Type B pancreatic cell (in vitro differentiated cells): ENCODE measurements at regions not wholly inside any gene's neighbourhood (a gene's known extent, or its start where the extent isn't known, plus 50 kb on each side); places are given as distances from the start of the nearest gene placed in this dataset.

Source experiments
- DNase-seq: peaks from one replicate; pipeline ENCODE4 v3.0.0; 2021; ENCODE audit warnings: mixed read lengths; ENCODE audit not compliant: unreplicated experiment; ENCODE audit errors: extremely low spot score
- H3K27ac Mint-ChIP-seq: 2 replicates; pipeline ENCODE4 v1.8.0; 2021; ENCODE audit warnings: mild to moderate bottlenecking, mixed read lengths
- H3K27me3 Mint-ChIP-seq: 2 replicates; pipeline ENCODE4 v1.8.0; 2021; ENCODE audit warnings: mixed read lengths
- H3K36me3 Mint-ChIP-seq: 2 replicates; pipeline ENCODE4 v1.8.0; 2021; ENCODE audit warnings: mixed read lengths
- H3K4me1 Mint-ChIP-seq: one replicate; pipeline ENCODE4 v1.8.0; 2021; ENCODE audit warnings: mixed read lengths; ENCODE audit not compliant: unreplicated experiment
- H3K4me3 Mint-ChIP-seq: 2 replicates; pipeline ENCODE4 v1.8.0; 2021; ENCODE audit warnings: mild to moderate bottlenecking, mixed read lengths
- H3K9me3 Mint-ChIP-seq: 2 replicates; pipeline ENCODE4 v1.8.0; 2021; ENCODE audit warnings: mixed read lengths
- TF ChIP-seq, protein P1 (sequence below): fragments of 200-600 bp; sonication (generic); conservative IDR thresholded peaks from 2 replicates; pipeline ENCODE4 v1.5.0; 2021; ENCODE audit warnings: antibody characterized with exemption, mild to moderate bottlenecking

DNA sequence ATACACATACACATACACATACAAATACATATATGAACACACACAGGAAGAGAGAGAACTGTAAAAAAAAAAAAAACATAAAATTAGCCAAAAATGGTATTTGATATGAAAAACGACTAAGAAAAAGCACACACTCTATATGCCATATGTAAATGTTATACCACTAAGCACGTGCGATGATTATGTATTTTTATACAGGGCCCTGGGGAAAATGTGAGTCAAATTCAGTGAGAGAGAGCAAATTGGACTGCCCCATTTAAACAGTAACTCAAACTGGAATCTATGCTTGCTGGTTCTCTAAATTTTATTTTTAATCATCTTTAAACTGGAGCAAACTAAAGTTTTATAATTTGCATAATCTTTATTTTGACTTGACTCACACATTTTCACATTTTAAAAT is 197.8 kb upstream of the MTNR1B start:
- Mint-ChIP-seq H3K9me3 (no peaks in the 10 kb centered on the region), H3K4me1 (peaks cover 34% of the 10 kb centered on the region), H3K27ac (no peak overlapping the region), H3K4me3 (no peak overlapping the region), H3K27me3 (no peaks in the 10 kb centered on the region), H3K36me3 (peaks cover 19% of the 10 kb centered on the region)
- TF ChIP-seq, protein P1, sequence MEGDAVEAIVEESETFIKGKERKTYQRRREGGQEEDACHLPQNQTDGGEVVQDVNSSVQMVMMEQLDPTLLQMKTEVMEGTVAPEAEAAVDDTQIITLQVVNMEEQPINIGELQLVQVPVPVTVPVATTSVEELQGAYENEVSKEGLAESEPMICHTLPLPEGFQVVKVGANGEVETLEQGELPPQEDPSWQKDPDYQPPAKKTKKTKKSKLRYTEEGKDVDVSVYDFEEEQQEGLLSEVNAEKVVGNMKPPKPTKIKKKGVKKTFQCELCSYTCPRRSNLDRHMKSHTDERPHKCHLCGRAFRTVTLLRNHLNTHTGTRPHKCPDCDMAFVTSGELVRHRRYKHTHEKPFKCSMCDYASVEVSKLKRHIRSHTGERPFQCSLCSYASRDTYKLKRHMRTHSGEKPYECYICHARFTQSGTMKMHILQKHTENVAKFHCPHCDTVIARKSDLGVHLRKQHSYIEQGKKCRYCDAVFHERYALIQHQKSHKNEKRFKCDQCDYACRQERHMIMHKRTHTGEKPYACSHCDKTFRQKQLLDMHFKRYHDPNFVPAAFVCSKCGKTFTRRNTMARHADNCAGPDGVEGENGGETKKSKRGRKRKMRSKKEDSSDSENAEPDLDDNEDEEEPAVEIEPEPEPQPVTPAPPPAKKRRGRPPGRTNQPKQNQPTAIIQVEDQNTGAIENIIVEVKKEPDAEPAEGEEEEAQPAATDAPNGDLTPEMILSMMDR, result no peak
- DNase-seq, result no peak

DNA sequence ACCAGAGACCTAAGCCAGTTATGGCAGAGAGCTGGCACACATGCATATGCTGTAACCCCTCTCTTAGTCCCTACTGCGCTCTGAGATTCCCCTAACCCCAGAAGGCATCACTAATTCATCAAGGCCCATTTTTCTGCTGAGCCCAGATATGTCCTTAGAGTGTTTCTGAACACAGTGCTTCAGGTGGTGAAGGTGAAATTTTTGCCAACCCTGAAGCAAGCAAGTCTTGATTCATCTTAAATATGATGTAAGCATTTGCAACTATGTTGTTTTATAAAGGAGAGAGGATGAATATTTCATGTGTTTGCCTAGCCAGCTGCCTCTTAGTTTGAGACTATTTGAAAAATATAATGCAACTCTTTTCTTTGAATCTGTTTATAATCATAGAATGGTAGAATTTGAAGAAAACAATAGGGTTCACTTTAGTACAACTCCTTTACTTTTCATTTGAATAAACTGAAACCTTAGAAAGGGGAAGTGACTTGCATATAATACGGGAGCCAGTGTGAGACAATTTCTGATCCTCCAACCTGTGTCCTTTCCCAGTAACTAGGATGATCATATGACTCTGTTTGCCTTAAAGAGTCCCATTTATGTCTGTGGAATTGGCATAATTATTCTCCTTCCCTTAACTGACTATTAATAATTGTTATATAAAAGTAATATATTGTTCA is 194.3 kb upstream of the MTNR1B start:
- Mint-ChIP-seq H3K4me1 (peaks cover 18% of the 10 kb centered on the region), H3K27ac (no peak overlapping the region), H3K4me3 (no peak overlapping the region), H3K9me3 (no peaks in the 10 kb centered on the region), H3K27me3 (no peaks in the 10 kb centered on the region), H3K36me3 (peaks cover 14% of the 10 kb centered on the region)
- TF ChIP-seq, protein P1, result no peak
- no peak for DNase-seq

- no peak overlapping the region for H3K27ac Mint-ChIP-seq
- no peak for DNase-seq
- H3K27me3 Mint-ChIP-seq, result no peaks in the 10 kb centered on the region
- H3K36me3 Mint-ChIP-seq, result peaks cover 14% of the 10 kb centered on the region
- H3K9me3 Mint-ChIP-seq, result no peaks in the 10 kb centered on the region
- H3K4me1 Mint-ChIP-seq, result peaks cover 9% of the 10 kb centered on the region
- TF ChIP-seq, protein P1, result no peak
- H3K4me3 Mint-ChIP-seq, result no peak overlapping the region
Measured at GRCh38 chr11:92776676-92777075, 192.8 kb upstream of the MTNR1B start.

- no peaks in the 10 kb centered on the region for H3K9me3 Mint-ChIP-seq
- no peak overlapping the region for H3K27ac Mint-ChIP-seq
- H3K36me3 Mint-ChIP-seq, result peaks cover 14% of the 10 kb centered on the region
- H3K4me3 Mint-ChIP-seq, result no peak overlapping the region
- DNase-seq, result no peak
- TF ChIP-seq, protein P1, result no peak
- H3K27me3 Mint-ChIP-seq, result no peaks in the 10 kb centered on the region
- H3K4me1 Mint-ChIP-seq, result peaks cover 13% of the 10 kb centered on the region
Measured at GRCh38 chr11:92779746-92780145, 189.7 kb upstream of the MTNR1B start.

DNA sequence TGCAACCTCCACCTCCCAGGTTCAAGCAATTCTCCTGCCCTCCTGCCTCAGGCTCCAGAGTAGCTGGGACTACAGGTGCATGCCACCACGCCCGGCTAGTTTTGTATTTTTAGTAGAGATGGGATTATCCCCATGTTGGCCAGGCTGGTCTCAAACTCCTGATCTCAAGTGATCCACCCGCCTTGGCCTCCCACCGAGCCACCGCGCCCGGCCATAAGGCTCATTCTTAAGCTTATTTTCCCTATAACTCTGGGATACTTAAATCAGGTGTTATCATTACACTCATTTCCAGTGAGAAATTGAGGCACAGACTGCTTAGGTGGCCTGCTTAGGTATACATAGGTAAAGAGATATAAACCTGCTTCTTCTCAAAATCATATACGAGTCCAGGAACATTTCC is 188.3 kb upstream of the MTNR1B start:
- Mint-ChIP-seq H3K9me3 (no peaks in the 10 kb centered on the region), H3K4me1 (peaks cover 10% of the 10 kb centered on the region), H3K36me3 (peaks cover 14% of the 10 kb centered on the region), H3K4me3 (no peak overlapping the region), H3K27me3 (no peaks in the 10 kb centered on the region), H3K27ac (no peak overlapping the region)
- TF ChIP-seq, protein P1, result no peak
- DNase-seq, result no peak

DNA sequence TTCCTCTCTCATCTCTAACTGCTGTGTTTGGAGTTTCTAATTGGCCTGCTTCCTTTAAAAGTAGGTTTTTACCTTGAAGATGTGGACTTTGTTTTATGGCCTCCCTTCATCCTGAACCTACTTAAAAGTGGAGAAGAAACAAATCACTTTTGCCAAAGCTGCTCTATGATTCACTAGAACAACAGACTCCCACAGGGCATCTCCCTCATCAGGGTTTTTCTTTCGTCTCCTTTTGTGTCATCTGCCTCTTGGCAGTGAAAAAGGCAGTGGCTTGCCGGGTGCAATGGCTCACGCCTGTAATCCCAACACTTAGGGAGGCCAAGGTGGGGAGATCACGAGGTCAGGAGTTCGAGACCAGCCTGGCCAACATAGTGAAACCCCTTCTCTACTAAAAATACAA is 186.6 kb upstream of the MTNR1B start:
- Mint-ChIP-seq H3K27ac (no peak overlapping the region), H3K4me3 (no peak overlapping the region), H3K36me3 (peaks cover 10% of the 10 kb centered on the region), H3K4me1 (peaks cover 5% of the 10 kb centered on the region), H3K9me3 (no peaks in the 10 kb centered on the region), H3K27me3 (no peaks in the 10 kb centered on the region)
- TF ChIP-seq, protein P1, result no peak
- no peak for DNase-seq
